ENCODE measurements at regions not wholly inside any gene's neighbourhood (a gene's known extent, or its start where the extent isn't known, plus 50 kb on each side); places are given as distances from the start of the nearest gene placed in this dataset.

GRCh38 chr5:104533498-104533897 lies 970.9 kb upstream of the NUDT12 start:
- TF ChIP-seq POLR2AphosphoS5 (IDR thresholded peaks at IDR 0.05; ENCODE audit: insufficient read depth, low read depth, low read length) = no peak
- no peak for TF ChIP-seq CTCF (IDR thresholded peaks at IDR 0.05; ENCODE audit: extremely low read depth in 1 of 2, insufficient read depth in 1 of 2, low read depth in 1 of 2, low read length in 2 of 2)
- no peak for TF ChIP-seq MAX (IDR thresholded peaks at IDR 0.05; ENCODE audit: insufficient read depth, insufficient read length)
- TF ChIP-seq POLR2A (IDR thresholded peaks at IDR 0.05; ENCODE audit: low read depth, low read length) = no peak
- TF ChIP-seq EZH2 (IDR thresholded peaks at IDR 0.05; ENCODE audit: borderline replicate concordance, low read depth, low read length, severe bottlenecking) = no peak
- no peak for TF ChIP-seq FOS (IDR thresholded peaks at IDR 0.05; ENCODE audit: borderline replicate concordance, insufficient read depth, low read length)
- no peak for TF ChIP-seq JUN (IDR thresholded peaks at IDR 0.05; ENCODE audit: borderline replicate concordance, insufficient read depth, insufficient read length, low read depth)
- no peak for TF ChIP-seq MYC (IDR thresholded peaks at IDR 0.05; ENCODE audit: low read depth, low read length)
- no peak for TF ChIP-seq GATA2 (IDR thresholded peaks at IDR 0.05; ENCODE audit: insufficient read depth, insufficient read length, low read depth, low read length)

Measured in endothelial cell of umbilical vein (primary cell).